DMS153 (cell line): ENCODE measurements at regions not wholly inside any gene's neighbourhood (a gene's known extent, or its start where the extent isn't known, plus 50 kb on each side); places are given as distances from the start of the nearest gene placed in this dataset.

ENCODE experiments used
- DNase-seq: peaks from one replicate; lab custom pipeline; 2025; lab: John Stamatoyannopoulos, UW

DNA sequence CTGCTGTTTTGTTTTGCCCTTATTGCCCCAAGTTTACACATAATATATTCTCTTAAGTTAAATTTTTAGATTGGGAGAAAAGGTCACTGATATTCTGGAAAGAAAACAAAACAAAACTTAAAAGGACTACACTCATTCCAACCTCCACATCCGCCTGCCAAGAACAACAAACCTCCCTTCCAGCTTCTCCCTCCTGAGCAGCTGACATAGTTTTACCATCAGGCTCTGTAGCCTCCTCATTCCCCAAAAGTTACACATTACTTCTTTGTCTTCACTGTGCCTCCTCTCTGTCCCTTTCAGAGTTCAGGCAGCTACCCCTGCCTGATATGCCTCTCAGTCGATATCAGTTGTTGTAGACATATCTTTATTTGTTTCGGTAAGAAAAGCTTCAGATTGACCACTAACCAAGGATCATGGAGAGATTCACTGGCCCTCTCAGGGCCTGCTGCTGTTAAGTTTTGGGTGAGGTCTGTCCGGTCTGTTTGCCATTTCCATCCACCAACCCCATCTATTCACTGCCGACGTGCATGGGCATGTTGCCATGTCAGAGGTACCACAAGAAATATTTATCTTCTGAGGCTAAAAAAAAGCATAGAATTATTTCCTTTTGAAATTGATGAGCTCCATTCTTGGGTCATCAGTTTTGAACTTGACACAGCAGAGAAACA, 164.1 kb downstream of the GASK1B start:
- no peak for DNase-seq

DNA sequence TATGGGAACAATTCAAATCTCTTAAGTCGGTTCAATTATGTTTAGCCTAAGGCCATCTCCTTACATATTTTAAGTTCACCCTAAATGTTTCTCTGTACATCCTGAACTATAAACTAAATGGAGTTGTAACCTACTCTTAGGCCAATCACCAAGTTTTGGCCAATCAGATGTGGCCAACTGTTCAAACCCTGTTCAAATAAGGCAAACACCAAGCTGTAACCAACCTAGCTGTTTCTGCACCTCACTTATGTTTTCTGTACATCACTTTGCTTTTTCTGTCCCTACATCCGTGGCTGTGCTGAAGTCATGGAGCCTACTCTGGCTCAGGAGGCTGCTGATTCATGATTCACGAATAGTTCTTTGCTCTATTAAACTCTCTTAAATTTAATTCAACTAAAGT, 165.3 kb downstream of the GASK1B start:
- DNase-seq = no peak

DNA sequence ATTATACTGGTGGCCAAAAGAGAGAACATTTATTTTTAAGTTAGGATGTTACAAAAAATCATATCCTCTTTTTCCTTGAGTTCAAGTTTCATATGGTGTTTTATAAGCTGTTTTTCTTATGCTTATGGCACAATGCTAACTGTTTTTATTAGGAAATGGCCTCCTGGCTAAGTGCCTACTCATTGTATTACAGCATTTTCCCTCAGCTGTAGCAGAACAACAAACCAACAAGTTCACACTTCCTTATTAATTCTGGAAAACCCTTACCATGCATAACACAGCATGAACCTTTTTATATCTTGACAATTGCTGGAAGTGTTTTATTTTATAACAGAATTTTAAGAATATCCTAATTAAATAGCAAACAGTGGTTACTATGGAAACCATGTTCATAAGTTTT, 165.8 kb downstream of the GASK1B start:
- no peak for DNase-seq

DNA sequence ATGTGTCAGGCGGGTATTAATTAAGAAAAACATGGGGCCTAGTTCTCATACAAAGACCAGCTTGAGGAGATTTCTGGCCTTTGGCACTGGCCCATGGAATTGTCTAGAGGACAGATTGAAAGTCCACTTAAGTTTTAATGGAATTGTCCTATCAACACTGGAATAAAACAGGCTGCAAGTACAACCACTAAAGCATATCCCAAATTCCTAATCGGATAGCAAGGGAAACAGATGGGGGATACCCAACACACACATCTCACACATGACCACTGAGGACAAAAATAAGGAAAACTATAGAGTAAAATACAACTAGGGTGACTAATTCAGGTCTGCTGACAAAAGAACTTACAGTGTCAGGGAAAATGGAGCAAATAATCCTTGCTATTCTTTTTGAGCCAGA, 167.8 kb downstream of the GASK1B start:
- no peak for DNase-seq

DNA sequence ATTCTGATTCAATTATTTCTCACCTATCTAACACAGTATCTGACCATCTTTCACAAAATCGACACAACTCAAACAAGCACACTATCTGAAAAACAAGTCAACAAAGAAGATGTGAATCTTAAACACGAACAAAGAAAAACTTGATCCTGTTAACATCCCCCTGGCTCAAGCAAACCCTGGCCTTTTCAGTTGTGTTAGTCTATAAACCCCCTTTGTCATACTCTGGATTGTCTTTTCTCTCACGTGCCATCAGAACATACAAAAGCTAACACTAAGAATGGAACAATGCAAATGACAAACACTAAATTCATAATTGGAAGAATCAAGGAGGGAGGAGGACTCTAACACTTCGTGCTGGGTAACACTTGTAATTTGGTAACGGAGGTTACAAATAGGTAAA, 168.7 kb downstream of the GASK1B start:
- DNase-seq = no peak

DNA sequence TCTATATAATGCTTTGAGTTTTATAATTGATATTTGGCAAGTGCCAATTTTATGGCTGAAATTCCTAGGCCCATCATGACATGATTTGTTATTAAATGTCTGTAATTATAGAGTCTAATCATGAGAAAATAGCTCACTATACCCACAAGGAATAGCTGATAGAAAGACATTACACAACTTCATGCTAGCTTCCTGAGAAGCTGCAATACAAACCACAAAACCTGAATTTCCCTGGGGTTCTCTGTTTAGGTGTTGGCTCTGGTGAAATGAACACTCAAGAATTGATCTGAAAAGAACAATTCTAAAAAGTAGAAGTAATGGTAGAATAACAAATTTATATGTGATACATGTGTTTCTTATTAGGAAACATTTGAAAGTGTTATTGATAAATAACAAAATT, 169.6 kb downstream of the GASK1B start:
- no peak for DNase-seq

DNA sequence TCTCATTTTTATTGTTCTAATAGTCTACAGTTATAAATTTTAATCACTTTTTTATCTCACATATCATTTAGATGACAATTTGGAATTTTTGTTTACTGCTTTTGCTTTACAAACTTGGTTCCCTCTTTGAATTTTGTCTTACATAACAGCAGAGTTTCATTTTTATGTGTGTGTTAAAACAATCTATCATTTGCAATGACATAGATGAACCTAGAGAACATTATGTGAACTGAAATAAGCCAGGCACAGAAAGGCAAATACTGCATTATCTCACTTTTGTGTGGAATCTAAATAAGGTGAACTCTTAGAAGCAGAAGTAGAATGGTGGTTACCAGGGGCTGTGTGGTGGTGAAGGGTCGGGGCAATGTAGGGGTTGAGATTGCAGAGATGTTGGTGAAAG, 170.7 kb downstream of the GASK1B start:
- no peak for DNase-seq

DNA sequence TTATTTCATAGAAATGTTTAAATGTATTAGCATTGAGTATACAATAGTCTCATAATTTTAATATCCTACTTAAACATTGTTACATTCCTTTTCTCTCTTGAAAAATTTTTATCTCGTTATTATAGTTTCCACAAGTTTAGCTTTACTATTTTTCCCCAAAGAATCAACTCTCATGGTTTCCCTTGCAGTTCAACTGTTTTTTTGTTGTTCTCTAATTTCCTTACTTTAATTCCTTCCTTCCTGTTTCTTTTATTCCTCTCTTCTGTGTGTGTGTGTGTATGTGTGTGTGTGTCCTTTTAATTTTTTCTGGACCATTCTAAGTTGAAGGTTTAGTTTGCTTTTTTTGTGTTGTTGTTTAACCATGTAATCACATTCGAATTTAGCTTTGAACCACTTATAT, 171.1 kb downstream of the GASK1B start:
- no peak for DNase-seq

DNA sequence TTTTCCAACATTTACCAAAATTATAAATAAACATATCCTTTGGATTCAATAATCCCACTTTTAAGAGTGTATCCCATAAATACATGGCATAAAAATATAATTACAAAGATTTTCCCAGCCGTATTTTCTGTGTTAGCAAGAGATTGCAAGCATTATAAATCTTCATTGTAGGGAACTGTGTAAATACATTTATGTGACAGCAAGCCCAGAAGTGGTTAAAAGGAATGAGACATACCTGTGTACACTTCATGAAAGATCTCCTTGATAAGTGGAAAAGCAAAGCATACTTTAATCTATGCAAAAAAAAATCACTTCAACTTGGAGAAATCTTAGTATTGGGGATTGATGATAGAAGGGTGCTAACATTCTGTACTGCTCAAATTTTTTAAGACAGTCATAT, 173.1 kb downstream of the GASK1B start:
- no peak for DNase-seq

DNA sequence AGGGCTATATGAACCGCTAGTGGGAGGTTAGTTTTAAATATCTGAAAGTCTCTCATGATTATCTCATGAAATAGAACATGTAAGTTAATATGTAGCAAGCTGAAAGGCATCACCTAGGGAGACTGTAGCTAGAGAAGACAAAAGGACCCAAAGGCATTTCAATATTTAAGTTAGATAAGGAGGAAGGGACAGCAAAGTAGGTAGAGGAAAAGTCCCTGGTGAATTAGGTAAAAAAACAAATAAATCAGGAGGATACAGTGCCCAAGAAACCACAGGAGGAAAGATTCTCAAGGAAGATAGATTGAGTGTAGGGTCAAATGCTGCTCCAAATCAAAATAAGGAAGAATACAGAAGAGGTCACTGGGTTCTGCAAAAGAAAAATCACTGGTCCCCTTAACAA, 175.5 kb downstream of the GASK1B start:
- no peak for DNase-seq

DNA sequence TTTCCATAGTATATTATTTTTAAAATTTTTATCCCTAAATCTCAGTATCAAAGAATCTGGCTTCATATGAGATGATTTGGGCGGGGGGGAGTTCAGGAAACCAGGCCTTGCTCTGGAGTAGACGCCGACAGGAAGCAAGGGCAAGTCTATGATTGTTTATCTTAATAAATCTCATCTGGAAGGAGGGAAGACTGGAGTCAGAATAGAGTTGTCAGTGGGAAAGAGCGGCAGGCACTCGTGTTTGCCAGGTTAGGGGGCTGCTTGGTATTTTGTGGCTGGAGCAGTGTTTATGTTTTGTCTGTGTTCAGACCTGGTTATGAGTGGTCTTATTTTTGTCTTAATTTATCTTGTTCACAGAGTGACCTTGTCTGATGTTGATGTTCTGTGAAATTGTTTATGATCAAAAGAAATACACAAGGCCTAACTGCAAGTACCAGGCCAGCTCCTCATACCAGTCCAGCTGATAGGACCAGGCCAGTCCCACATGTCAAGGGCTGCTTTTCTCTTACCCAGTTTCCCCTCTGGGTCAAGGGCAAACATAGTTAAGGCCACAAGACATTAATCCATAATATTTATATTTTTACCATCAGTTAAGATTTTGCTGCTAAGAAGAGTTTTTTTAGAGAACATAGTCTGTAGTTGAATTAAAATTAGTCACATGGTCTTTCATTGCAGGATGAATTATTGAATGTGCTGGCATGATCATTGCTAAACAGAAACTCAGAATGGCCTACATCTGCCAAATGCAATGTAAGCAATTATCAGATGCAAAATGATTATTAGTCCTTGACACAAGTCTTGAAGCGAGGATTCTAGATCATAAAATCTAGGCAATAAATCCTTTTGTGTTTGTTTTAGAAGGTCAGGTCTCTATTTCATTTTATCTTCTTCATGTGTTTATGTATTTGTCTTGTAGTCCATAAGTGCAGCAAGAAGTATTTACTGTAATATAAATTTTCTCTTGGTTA, 176.5 kb downstream of the GASK1B start:
- DNase-seq = no peak

DNA sequence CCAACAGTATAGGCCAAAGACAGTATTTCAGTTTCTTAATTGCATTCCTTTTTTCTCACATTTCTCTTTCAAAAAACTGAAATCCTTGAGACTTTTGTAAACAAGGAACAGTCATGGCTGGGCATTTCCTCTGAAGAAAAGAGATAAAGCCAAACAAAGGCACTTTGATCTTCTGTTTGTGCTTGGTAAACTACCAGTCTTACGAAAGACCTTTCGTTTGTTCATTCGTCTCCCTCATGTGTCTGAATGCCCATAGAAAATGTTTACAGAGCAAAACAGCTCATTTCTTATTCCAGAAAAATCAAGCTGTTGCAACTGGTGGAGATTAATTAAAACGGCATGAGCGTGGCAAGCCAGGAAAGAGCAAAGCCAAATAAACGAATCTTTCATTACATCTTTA, 178.0 kb downstream of the GASK1B start:
- DNase-seq = peak; percentile 30

DNA sequence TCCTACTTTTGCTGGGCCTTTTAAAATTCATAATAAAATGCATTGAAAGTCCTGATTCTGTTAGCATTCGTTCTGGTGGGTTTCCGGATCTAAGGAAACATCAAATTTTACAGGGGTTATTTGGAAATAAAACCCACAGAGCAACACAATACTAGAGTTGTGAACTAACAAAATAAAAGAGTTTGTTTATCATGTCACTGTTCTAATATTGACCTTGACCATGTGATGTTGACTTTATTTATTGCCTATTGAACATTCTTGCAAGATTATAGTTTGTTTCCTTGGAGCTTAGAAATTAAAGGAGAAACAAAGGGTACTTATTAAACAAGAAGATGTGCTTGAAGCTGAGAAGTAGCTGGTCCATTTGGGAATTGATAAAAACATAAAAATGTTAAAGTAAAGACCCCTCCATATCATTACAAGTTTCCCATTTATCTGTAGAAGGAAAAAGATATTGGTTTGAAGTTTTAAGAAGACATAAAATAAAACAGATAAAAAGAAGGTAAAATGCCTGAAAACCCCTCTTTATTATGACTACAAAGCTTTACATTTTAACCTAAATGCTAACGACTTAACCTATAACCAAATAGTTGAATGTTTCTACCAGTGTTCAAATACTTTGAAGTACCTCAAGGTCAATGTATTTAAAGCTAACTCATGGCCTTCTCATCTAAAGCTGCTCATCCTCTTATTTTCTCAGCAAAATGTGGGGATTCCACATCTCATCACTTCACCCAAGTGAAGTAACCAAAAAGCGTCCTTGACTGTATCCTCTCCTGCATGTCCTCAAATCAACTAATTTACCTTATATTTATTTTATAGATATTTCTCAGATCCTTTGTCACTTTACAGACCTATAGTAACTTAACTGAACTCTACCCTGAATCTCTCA, 179.6 kb downstream of the GASK1B start:
- peak; percentile 8 for DNase-seq

DNA sequence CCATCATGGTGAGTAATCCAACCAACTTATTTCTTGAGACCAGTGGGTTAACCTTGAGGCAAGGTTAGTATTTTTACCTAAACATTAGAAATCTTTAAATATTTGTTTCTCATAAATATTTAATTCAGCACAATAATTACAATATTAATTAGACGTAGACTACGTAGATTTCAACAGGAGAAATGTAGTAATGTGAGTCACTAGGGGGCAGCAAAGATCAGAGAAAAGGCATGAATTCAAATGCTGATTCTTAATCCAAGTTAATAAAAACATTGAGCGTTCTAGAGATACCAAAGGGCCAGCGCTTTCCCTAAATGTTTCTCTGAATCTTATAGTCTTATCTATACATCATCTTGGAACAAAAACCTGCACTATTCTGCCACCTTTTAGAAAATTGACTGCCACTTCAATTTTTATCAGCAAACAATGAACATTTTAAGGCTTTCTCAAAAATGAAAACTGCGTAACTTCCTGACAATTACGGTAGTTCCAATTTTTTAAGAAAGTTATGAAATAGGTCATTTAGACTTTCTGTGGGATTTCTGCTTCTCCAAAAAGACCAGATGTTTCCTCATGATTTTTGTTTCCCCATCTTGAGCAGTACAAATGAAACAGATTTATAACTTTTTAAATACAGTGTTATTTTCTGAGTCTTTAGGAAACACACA, 180.7 kb downstream of the GASK1B start:
- peak; percentile 24 for DNase-seq

DNA sequence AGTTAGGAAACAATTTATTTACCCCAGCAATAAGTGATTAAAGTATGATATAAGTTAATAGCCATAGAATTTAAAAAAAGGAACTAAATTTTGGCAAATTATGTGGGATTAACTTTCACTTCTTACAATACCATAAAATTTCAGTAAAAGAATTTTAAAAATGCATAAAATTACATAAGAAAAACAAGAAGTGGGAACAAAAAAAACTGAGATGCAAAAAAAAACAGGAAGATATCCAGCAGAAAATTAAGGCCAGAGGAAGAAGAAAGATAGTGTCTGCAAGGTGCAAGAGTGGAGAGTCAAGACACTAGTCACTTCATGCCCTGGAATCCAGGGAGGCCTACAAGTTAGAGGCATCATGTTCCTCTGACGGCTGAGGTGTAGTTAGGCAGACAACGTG, 184.2 kb downstream of the GASK1B start:
- no peak for DNase-seq

DNA sequence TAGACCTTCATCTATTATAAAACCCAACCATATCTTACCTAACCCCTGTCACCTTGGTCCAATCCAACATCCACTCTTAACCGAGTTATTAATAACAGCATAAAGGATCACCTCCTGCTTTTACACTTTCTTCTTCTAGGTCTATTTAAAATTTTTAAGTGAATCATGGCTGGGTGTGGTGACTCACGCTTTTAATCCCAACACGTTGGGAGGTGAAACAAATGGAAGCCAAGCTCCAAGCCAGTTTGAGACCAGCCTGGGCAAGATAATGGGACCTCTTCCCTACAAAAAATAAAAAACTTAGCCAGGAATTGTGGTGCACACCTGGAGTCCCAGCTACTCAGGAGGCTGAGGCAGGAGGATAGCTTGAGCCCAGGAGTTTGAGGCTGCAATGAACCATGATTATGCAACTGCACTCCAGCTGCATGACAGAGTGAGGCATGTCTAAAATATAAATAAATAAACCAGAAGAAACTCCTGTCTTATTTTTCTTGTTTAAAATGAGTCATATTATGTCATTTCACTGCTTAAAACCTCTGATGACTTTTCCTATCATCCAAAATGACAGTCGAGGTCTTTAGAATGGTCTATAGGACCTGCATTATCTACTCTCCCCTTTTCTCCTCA, 188.4 kb downstream of the GASK1B start:
- DNase-seq = no peak

DNA sequence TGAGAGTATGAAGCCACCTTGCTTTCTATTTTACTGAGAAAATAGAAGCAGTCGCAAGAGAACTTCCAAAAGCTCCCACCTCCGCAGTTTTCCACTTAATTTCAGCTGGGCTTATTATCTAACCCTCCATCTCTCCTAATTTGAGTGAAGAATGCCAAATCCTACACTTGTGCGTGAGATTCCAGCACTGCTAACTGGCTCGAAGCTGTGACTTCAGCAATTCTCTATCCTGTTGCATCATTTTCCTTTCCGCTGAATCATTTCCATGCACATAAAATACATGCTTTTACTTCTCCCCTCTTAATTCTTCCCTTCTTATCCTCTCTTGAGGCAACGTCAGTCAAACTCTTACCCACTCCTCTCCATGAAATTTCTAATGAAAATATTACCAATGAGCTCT, 189.5 kb downstream of the GASK1B start:
- no peak for DNase-seq

DNA sequence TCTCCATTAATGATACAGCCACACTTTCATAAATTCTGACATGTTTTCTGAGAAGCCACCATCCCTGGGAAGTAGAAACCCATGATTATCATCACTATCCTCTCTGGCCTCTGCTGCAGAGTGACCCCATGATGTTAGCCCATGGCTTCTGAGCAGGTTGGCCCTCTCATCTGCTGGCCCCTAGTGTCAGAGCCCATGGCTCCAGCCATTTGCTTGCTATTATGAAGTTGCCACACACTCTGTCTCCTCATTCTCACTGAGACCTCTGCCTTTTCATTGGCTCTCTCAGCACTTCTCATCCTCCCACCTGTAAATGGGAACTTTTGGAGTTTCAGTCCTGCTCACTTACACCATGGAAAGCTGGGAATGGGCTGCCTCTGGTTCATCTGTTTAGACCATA, 192.7 kb downstream of the GASK1B start:
- DNase-seq = no peak

DNA sequence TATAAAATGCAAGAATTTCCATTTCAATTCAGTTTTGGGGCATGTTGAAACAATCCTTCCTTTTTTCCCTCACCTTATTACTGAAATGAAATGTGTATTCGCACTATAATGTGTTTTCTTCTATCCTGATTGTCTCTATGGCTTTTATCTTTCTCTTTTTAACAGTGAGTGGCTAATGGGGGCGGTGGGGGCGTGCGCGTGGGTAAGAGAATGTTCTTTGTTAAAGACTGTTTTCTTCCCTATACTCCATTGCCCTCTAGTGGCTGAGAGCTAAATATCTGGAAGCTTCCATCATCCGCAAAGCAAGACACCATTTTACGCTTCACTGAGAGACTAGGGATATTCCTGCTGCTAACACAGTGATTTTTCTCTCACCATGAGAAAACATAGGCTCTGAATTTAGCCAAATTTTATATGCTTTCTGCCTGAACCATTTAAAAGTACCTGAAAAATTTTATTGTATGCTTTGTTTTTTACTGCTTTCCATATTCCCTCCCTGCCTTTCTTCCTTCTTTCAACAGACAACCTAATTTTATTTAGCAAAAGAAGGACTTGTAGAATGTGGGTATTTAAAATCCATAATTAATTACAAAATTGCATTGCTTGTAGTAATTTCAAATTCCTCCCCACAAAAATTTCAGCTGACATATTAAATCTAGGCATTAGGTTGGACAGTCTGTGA, 194.0 kb downstream of the GASK1B start:
- DNase-seq = peak; percentile 27

DNA sequence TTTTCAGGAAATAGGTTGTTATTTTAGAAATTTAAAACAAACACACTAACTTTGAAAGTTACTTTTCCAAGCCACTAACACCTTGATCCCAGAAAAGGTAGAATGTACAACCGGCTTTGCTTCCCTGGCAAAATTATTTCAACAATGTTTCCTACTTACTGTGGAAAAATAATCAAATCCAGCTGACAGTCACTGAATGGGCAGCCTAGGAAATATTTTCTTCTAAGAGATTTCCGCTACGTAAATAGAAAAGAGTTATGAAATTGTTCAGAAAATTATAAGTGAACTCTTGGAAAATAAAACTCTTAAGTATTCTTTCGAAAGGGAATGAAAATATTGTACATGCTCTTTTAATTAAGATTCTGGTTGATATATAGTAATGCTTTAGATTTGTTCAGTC, 195.7 kb downstream of the GASK1B start:
- DNase-seq = no peak

DNA sequence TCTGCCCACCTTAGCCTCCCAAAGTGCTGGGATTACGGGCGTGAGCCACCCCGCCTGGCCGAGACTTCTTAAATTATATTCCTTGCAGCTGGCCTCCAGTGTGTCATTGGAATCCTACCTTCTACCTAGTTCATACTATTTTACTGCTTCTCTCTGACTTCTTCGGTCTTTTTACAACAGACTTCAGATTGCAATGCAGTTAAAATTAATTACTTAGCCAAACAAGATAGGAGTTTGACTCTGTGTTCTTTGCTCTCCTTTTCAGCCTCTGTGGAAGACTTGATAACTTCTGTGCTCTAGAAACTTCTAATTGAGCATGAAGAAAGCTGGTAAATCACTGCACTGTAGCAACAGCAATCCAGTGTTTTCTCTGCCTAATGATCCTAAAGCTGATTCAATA, 199.5 kb downstream of the GASK1B start:
- no peak for DNase-seq
